Liver (tissue), 3 donors: ENCODE measurements at regions not wholly inside any gene's neighbourhood (a gene's known extent, or its start where the extent isn't known, plus 50 kb on each side); places are given as distances from the start of the nearest gene placed in this dataset.

ENCODE experiments used
- CTCF ChIP-seq: fragments of 150-350 bp; IDR thresholded peaks from 2 replicates; pipeline ENCODE4 v1.5.1; 2017; ENCODE audit warnings: improper control_type of control experiment, low read depth, low read length; ENCODE audit not compliant: missing input control
- FOXA1 ChIP-seq: IDR thresholded peaks from 2 replicates; pipeline ENCODE4 v1.6.1; 2016; ENCODE audit warnings: antibody characterized with exemption
- GABPA ChIP-seq, 2 donors: IDR thresholded peaks in 1 of 2; conservative IDR thresholded peaks in 1 of 2; 2 replicates each; pipeline ENCODE4 v1.6.1; 2016; ENCODE audit warnings: antibody characterized with exemption in 2 of 2, mild to moderate bottlenecking in 1 of 2, moderate library complexity in 1 of 2
- RAD21 ChIP-seq, 2 donors: IDR thresholded peaks; 2 replicates each; pipeline ENCODE4 v1.6.1; 2016; ENCODE audit warnings: antibody characterized with exemption in 2 of 2, mild to moderate bottlenecking in 2 of 2
- TAF1 ChIP-seq: conservative IDR thresholded peaks from 2 replicates; pipeline ENCODE4 v1.6.1; 2016; ENCODE audit warnings: antibody characterized with exemption, mild to moderate bottlenecking
- TF ChIP-seq, protein P1 (sequence below): IDR thresholded peaks from 2 replicates; pipeline ENCODE4 v1.6.1; 2016; ENCODE audit warnings: antibody characterized with exemption
- donor health status: healthy.
- donor health status: healthy.

DNA sequence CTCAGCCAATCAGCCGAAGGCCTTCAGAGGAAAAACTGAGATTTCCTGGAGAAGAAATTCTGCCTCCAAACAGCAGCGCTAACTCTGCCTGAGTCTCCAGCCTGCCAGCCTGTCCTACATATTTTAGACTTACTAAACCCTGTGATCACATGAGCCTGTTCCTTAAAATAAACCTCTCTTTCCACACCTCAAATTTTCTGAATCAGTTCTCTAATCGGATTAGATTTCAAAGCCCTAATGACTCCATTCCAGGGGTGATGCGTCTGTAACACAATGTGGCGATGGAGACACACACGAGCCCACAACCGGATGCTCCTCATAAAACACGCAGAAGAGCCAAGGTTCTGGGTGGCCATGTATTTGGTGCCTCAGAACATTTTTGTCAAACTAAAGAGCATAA, 1371.2 kb downstream of the BRD1 start:
- TF ChIP-seq CTCF = no peak
- no peak for TF ChIP-seq TAF1
- no peak for TF ChIP-seq GABPA (IDR thresholded peaks at IDR 0.05 in 1 of 2, conservative IDR thresholded peaks at IDR 0.05 in 1 of 2)
- TF ChIP-seq RAD21 (IDR thresholded peaks at IDR 0.05) = no peak
- TF ChIP-seq, protein P1, sequence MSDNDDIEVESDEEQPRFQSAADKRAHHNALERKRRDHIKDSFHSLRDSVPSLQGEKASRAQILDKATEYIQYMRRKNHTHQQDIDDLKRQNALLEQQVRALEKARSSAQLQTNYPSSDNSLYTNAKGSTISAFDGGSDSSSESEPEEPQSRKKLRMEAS = no peak
- TF ChIP-seq FOXA1 = no peak
